Psoas muscle (tissue), 7 donors: ENCODE measurements at regions not wholly inside any gene's neighbourhood (a gene's known extent, or its start where the extent isn't known, plus 50 kb on each side); places are given as distances from the start of the nearest gene placed in this dataset.

Experiments used
- ATAC-seq, 4 donors: fragments of 200-7000 bp; cut with Tn5 transposase; one replicate each; pipeline ENCODE4 v1.9.1; 2020; ENCODE audit warnings: moderate library complexity in 3 of 4, mild to moderate bottlenecking in 2 of 4
- DNase-seq, 2 donors: peaks; one replicate each; pipeline ENCODE4 v3.0.0-alpha.2; 2020
- H3K27ac ChIP-seq: fragments of 200-600 bp; one replicate; pipeline ENCODE4 v1.8.0; 2022
- H3K27me3 ChIP-seq, 3 donors: fragments of 200-600 bp in 1 of 3; one replicate each; pipeline versions ENCODE4 v1.6.1 to v1.8.0; 2013 to 2022; ENCODE audit warnings: low read length in 2 of 3, mild to moderate bottlenecking in 2 of 3, moderate library complexity in 1 of 3; ENCODE audit not compliant: insufficient read depth in 3 of 3
- H3K36me3 ChIP-seq, 2 donors: fragments of 200-600 bp in 1 of 2; one replicate each; pipeline versions ENCODE4 v1.6.1 to v1.8.0; 2013 to 2022; ENCODE audit warnings: low read depth in 1 of 2, mild to moderate bottlenecking in 1 of 2, moderate library complexity in 1 of 2; ENCODE audit not compliant: insufficient read depth in 1 of 2
- H3K4me1 ChIP-seq: fragments of 200-600 bp; one replicate; pipeline ENCODE4 v1.8.0; 2022
- H3K4me3 ChIP-seq: fragments of 200-600 bp; one replicate; pipeline ENCODE4 v1.8.0; 2022; ENCODE audit warnings: mild to moderate bottlenecking
- H3K9me3 ChIP-seq: fragments of 200-600 bp; one replicate; pipeline ENCODE4 v1.8.0; 2022
- WGBS, 3 donors: extraction: QIAGEN DNeasy Blood & Tissue Kit; methylation state at CpG; one replicate each; pipeline versions ENCODE4 v1.1.6 to v1.1.7; 2013; 5-methylcytosine and 5-hydroxymethylcytosine counted together
- intact Hi-C, 2 donors: fragments of 100-400 bp; cut with DNase I; formaldehyde crosslinking; loops; one replicate each; pipeline versions ENCODE4 v1.11.0 to v1.14.2; 2022
- TF ChIP-seq, protein P1 (sequence below): fragments of 200-600 bp; IDR thresholded peaks from one replicate; pipeline ENCODE4 v1.8.0; 2022; ENCODE audit warnings: antibody characterized with exemption
- donor health status: healthy with polysubstance abuse.
- donor health status: DM: no; HTN: no; CAD: no; lungs with moderate emphysema.
- donor health status: Bipolar disorder and iron deficiency.
- donor health status: healthy.
- donor health status: DM: yes; HTN: yes; CAD: no.
- donor health status: DM: no; HTN: no; CAD: no.
- donor health status: DM: yes; HTN: yes; CAD: no.

DNA sequence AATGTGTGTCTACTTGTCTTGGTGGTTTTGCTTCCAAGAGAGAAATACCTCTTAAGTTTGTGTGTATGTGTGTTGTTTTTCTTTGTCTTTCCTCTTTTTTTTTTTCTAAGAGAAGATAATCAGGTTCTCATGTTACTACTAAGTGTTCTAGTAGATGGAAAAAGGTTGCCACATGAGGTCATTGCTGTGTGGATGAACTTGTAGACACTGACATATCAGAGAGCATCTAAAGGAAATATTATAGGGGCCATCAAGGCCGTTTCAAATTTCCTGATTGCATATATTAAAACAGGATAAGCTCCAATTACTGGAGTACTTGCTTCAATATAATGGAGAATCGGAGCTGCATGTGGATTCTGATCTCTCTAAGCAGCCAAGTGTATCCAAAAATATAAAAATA lies 747.5 kb downstream of the NR2F2 start:
- H3K4me1 ChIP-seq: no peaks in the 10 kb centered on the region
- WGBS, 3 donors: 34 to 43% (median 42%) methylated on average over 2 of the region's 2 CpGs
- no peak overlapping the region for H3K4me3 ChIP-seq
- TF ChIP-seq, protein P1, sequence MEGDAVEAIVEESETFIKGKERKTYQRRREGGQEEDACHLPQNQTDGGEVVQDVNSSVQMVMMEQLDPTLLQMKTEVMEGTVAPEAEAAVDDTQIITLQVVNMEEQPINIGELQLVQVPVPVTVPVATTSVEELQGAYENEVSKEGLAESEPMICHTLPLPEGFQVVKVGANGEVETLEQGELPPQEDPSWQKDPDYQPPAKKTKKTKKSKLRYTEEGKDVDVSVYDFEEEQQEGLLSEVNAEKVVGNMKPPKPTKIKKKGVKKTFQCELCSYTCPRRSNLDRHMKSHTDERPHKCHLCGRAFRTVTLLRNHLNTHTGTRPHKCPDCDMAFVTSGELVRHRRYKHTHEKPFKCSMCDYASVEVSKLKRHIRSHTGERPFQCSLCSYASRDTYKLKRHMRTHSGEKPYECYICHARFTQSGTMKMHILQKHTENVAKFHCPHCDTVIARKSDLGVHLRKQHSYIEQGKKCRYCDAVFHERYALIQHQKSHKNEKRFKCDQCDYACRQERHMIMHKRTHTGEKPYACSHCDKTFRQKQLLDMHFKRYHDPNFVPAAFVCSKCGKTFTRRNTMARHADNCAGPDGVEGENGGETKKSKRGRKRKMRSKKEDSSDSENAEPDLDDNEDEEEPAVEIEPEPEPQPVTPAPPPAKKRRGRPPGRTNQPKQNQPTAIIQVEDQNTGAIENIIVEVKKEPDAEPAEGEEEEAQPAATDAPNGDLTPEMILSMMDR: no peak
- DNase-seq: no peak
- ATAC-seq: no peak
- intact Hi-C loops: no loop called here
- H3K36me3 ChIP-seq: no peaks in the 10 kb centered on the region
- no peaks in the 10 kb centered on the region for H3K9me3 ChIP-seq
- no peak overlapping the region for H3K27ac ChIP-seq
- peaks cover 0 to 3% (median 0%) of the 10 kb centered on the region in 3 donors for H3K27me3 ChIP-seq

GRCh38 chr15:97078591-97078990 lies 748.1 kb downstream of the NR2F2 start:
- Histone ChIP-seq H3K4me3 (no peak overlapping the region), H3K36me3 (no peaks in the 10 kb centered on the region), H3K4me1 (no peaks in the 10 kb centered on the region), H3K27ac (no peak overlapping the region), H3K27me3 (peaks cover 0 to 3% (median 0%) of the 10 kb centered on the region in 3 donors), H3K9me3 (no peaks in the 10 kb centered on the region)
- WGBS, 3 donors: 16 to 30% (median 20%) methylated on average over 6 of the region's 6 CpGs
- no peak for DNase-seq
- intact Hi-C loops: no loop called here
- TF ChIP-seq, protein P1: no peak
- ATAC-seq: no peak

DNA sequence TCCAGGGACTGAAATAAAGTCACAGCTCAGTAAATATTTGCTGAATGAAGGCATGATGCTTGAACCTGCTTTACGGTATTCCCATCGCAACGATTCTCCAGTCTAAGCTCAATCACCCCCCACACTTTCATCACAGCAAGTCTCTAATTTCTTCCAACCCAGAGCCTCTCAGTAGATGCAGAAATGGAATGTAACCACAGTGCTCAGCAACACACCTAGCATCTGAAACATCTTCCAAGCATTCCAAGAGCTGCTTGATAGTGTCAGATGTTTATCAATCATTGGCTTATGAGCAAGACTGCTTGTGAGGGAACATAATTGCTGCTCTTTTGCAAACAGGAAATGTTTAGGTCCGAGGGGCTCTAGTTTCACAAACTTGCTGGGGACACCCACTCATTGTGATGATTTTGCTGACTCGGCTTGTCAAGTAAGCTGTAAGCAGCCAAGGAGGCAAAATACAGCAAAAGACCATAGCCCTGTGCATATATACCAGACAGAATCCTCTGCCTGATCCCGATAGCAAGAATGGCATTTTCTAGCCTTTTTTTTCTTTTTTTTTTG lies 751.2 kb downstream of the NR2F2 start:
- intact Hi-C loops: no loop called here

GRCh38 chr15:97082830-97083229 lies 752.3 kb downstream of the NR2F2 start:
- no peak overlapping the region for H3K27ac ChIP-seq
- 57 to 64% (median 61%) methylated on average over 9 of the region's 9 CpGs for WGBS, 3 donors
- no peak for ATAC-seq
- no peaks in the 10 kb centered on the region for H3K36me3 ChIP-seq
- DNase-seq: no peak
- no peaks in the 10 kb centered on the region for H3K4me1 ChIP-seq
- no peaks in the 10 kb centered on the region for H3K9me3 ChIP-seq
- H3K4me3 ChIP-seq: no peak overlapping the region
- H3K27me3 ChIP-seq: no peaks in the 10 kb centered on the region
- intact Hi-C loops: no loop called here
- TF ChIP-seq, protein P1: no peak

More for the DNA sequence above, 751.2 kb downstream of the NR2F2 start:
- TF ChIP-seq, protein P1: no peak
- WGBS, 3 donors: 66 to 72% (median 71%) methylated on average over 6 of the region's 6 CpGs
- H3K27me3 ChIP-seq: no peaks in the 10 kb centered on the region
- no peak overlapping the region for H3K4me3 ChIP-seq
- no peak for DNase-seq
- no peak overlapping the region for H3K27ac ChIP-seq
- no peak for ATAC-seq
- H3K9me3 ChIP-seq: no peaks in the 10 kb centered on the region
- no peaks in the 10 kb centered on the region for H3K36me3 ChIP-seq
- no peaks in the 10 kb centered on the region for H3K4me1 ChIP-seq

GRCh38 chr15:97084650-97085049 lies 754.1 kb downstream of the NR2F2 start:
- no peak overlapping the region for H3K27ac ChIP-seq
- no peaks in the 10 kb centered on the region for H3K4me1 ChIP-seq
- DNase-seq: no peak
- TF ChIP-seq, protein P1: no peak
- intact Hi-C loops: no loop called here
- H3K27me3 ChIP-seq: no peaks in the 10 kb centered on the region
- no peak overlapping the region for H3K4me3 ChIP-seq
- no peaks in the 10 kb centered on the region for H3K36me3 ChIP-seq
- no peaks in the 10 kb centered on the region for H3K9me3 ChIP-seq
- WGBS, 3 donors: 16 to 39% (median 20%) methylated on average over 2 of the region's 2 CpGs
- no peak for ATAC-seq
